Neural progenitor cell (in vitro differentiated cells): ENCODE measurements at regions not wholly inside any gene's neighbourhood (a gene's known extent, or its start where the extent isn't known, plus 50 kb on each side); places are given as distances from the start of the nearest gene placed in this dataset.

ENCODE experiments used
- CTCF ChIP-seq: fragments of 200-600 bp; sonication (generic); IDR thresholded peaks from 2 replicates; pipeline ENCODE4 v1.5.1; 2017; ENCODE audit warnings: antibody characterized with exemption, mild to moderate bottlenecking
- EZH2 ChIP-seq: fragments of 200-600 bp; sonication (generic); IDR thresholded peaks from 2 replicates; pipeline ENCODE4 v1.6.1; 2017; ENCODE audit warnings: antibody characterized with exemption, mild to moderate bottlenecking, moderate library complexity

DNA sequence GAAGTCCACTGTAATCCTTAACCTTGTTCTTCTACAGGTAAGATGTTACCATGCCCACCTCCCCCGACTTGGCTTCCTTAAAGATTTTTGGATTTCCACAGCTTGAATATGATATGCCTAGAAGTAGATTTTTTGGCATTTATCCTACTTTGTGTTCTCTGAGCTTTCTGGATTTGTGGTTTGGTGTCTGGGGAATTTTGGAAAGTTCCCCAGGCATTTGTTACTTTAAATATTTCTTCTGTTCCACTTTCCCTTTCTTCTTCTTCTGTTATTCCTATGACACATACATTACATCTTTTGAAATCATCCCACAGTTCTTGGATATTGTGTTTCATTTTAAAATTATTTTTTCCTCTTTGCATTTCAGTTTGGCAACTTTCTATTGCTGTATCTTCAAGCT lies 122.1 kb upstream of the TMEM108 start:
- TF ChIP-seq CTCF (no peak), EZH2 (no peak)
